SIG-M5 (cell line): ENCODE measurements at regions not wholly inside any gene's neighbourhood (a gene's known extent, or its start where the extent isn't known, plus 50 kb on each side); places are given as distances from the start of the nearest gene placed in this dataset.

Experiments used
- DNase-seq: peaks from one replicate; lab custom pipeline; 2025; lab: John Stamatoyannopoulos, UW

- DNase-seq = no peak
Observed at GRCh38 chr12:124458992-124459851, 108.2 kb downstream of the NCOR2 start.

GRCh38 chr12:124458220-124458991 lies 109.0 kb downstream of the NCOR2 start:
- DNase-seq = no peak

- peak; percentile 46 for DNase-seq
Observed at GRCh38 chr12:124457287-124458219, 109.9 kb downstream of the NCOR2 start.

GRCh38 chr12:124456652-124457152 lies 110.7 kb downstream of the NCOR2 start:
- no peak for DNase-seq

GRCh38 chr12:124456133-124456651 lies 111.2 kb downstream of the NCOR2 start:
- no peak for DNase-seq

GRCh38 chr12:124455336-124455735 lies 112.1 kb downstream of the NCOR2 start:
- no peak for DNase-seq

- DNase-seq = no peak
Observed at GRCh38 chr12:124454735-124455134, 112.7 kb downstream of the NCOR2 start.

GRCh38 chr12:124454352-124454725 lies 113.1 kb downstream of the NCOR2 start:
- DNase-seq = no peak

- DNase-seq = peak; percentile 88
Observed at GRCh38 chr12:124453419-124454351, 113.7 kb downstream of the NCOR2 start.

- DNase-seq = no peak
Observed at GRCh38 chr12:124452576-124453331, 114.7 kb downstream of the NCOR2 start.

GRCh38 chr12:124451637-124452243 lies 115.7 kb downstream of the NCOR2 start:
- DNase-seq = no peak

- no peak for DNase-seq
Observed at GRCh38 chr12:124451016-124451415, 116.4 kb downstream of the NCOR2 start.

GRCh38 chr12:124450376-124450750 lies 117.0 kb downstream of the NCOR2 start:
- no peak for DNase-seq

- DNase-seq = no peak
Observed at GRCh38 chr12:124449623-124450375, 117.6 kb downstream of the NCOR2 start.

GRCh38 chr12:124448955-124449622 lies 118.3 kb downstream of the NCOR2 start:
- no peak for DNase-seq

- no peak for DNase-seq
Observed at GRCh38 chr12:124448241-124448954, 119.0 kb downstream of the NCOR2 start.

GRCh38 chr12:124446364-124446763 lies 121.0 kb downstream of the NCOR2 start:
- no peak for DNase-seq
